IMR-90 (cell line): ENCODE measurements at regions not wholly inside any gene's neighbourhood (a gene's known extent, or its start where the extent isn't known, plus 50 kb on each side); places are given as distances from the start of the nearest gene placed in this dataset.

ENCODE experiments used
- ATAC-seq: fragments of 200-7000 bp; cut with Tn5 transposase; 2 replicates; pipeline ENCODE4 v1.9.1; 2020; ENCODE audit warnings: low read depth, mild to moderate bottlenecking, moderate library complexity
- BruUV-seq: library from RNA; stranded (reverse); fragments of 400-500 nt; replicated peaks from 2 replicates; lab custom pipeline; 2021; lab: Mats Ljungman, UMichigan
- CTCF ChIA-PET: fragments of 300-600 bp; formaldehyde crosslinking; extraction: SDS; loops from one replicate; lab custom pipeline; 2021; ENCODE audit warnings: antibody characterized with exemption; lab: Yijun Ruan, JAX
- POLR2A ChIA-PET: fragments of 300-600 bp; sonication (Branson Sonifier 250); formaldehyde crosslinking; loops from one replicate; lab custom pipeline; 2022; ENCODE audit warnings: antibody characterized with exemption; ENCODE audit not compliant: unreplicated experiment; lab: Charles Lee
- DNase-seq: peaks from one replicate; pipeline ENCODE4 v3.0.0; 2013
- H2AFZ ChIP-seq: replicated peaks from 2 replicates; pipeline ENCODE3; 2013; ENCODE audit warnings: low read length, mild to moderate bottlenecking; ENCODE audit not compliant: poor library complexity
- H2AK5ac ChIP-seq: 2 replicates; pipeline ENCODE4 v1.6.1; 2013; ENCODE audit warnings: low read depth, low read length, inconsistent platforms
- H2AK9ac ChIP-seq: replicated peaks from 2 replicates; pipeline ENCODE3; 2013; ENCODE audit warnings: mild to moderate bottlenecking, low read depth, low read length, moderate library complexity; ENCODE audit not compliant: poor library complexity
- H2BK120ac ChIP-seq: 2 replicates; pipeline ENCODE4 v1.6.1; 2013; ENCODE audit warnings: low read depth, low read length, inconsistent platforms
- H2BK15ac ChIP-seq: 3 replicates; pipeline ENCODE4 v1.6.1; 2013; ENCODE audit warnings: low read depth, low read length, inconsistent platforms
- H2BK20ac ChIP-seq: 2 replicates; pipeline ENCODE4 v1.6.1; 2013; ENCODE audit warnings: low read depth, mild to moderate bottlenecking, inconsistent platforms, low read length, moderate library complexity
- H2BK5ac ChIP-seq: 2 replicates; pipeline ENCODE4 v1.6.1; 2013; ENCODE audit warnings: mild to moderate bottlenecking, low read depth, low read length, inconsistent platforms; ENCODE audit not compliant: poor library complexity, severe bottlenecking
- H3K14ac ChIP-seq: replicated peaks from 2 replicates; pipeline ENCODE4 v1.6.1; 2013; ENCODE audit warnings: low read depth, low read length, inconsistent platforms
- H3K18ac ChIP-seq: 2 replicates; pipeline ENCODE4 v1.6.1; 2013; ENCODE audit warnings: low read depth, low read length, control low read depth
- H3K23ac ChIP-seq: 2 replicates; pipeline ENCODE4 v1.6.1; 2013; ENCODE audit warnings: low read depth, low read length, inconsistent platforms
- H3K27ac ChIP-seq: 2 replicates; pipeline ENCODE4 v1.5.1; 2013; ENCODE audit warnings: mild to moderate bottlenecking, control low read depth, low read length; ENCODE audit not compliant: insufficient read depth
- H3K27me3 ChIP-seq: 2 replicates; pipeline ENCODE4 v1.6.1; 2013; ENCODE audit warnings: low read length; ENCODE audit not compliant: control insufficient read depth, insufficient read depth
- H3K36me3 ChIP-seq: 2 replicates; pipeline ENCODE4 v1.6.1; 2013; ENCODE audit warnings: low read length, mixed read lengths; ENCODE audit not compliant: control insufficient read depth, insufficient read depth
- H3K4ac ChIP-seq: 2 replicates; pipeline ENCODE4 v1.6.1; 2013; ENCODE audit warnings: low read depth, low read length, inconsistent platforms
- H3K4me1 ChIP-seq: 2 replicates; pipeline ENCODE4 v1.6.1; 2013; ENCODE audit warnings: low read length, mixed read lengths; ENCODE audit not compliant: control insufficient read depth, insufficient read depth
- H3K4me2 ChIP-seq: 2 replicates; pipeline ENCODE4 v1.6.1; 2013; ENCODE audit warnings: low read depth, mild to moderate bottlenecking, control low read depth, low read length, moderate library complexity
- H3K4me3 ChIP-seq: 2 replicates; pipeline ENCODE4 v1.5.1; 2013; ENCODE audit warnings: low read depth, mild to moderate bottlenecking, control low read depth, low read length, moderate library complexity; ENCODE audit not compliant: insufficient read depth
- H3K56ac ChIP-seq: 2 replicates; pipeline ENCODE4 v1.6.1; 2013; ENCODE audit warnings: low read length, inconsistent platforms; ENCODE audit not compliant: insufficient read depth; ENCODE audit errors: extremely low read depth
- H3K79me1 ChIP-seq, 2 experiments: 2 replicates each; pipeline ENCODE4 v1.6.1; 2013; ENCODE audit warnings: low read length in 2 of 2, inconsistent platforms in 1 of 2, low read depth in 1 of 2
- H3K9ac ChIP-seq: 2 replicates; pipeline ENCODE4 v1.6.1; 2013; ENCODE audit warnings: low read depth, low read length, control low read depth
- H3K9me1 ChIP-seq: 2 replicates; pipeline ENCODE4 v1.6.1; 2013; ENCODE audit warnings: low read length, inconsistent platforms; ENCODE audit not compliant: insufficient read depth
- H3K9me3 ChIP-seq: 2 replicates; pipeline ENCODE4 v1.6.1; 2013; ENCODE audit warnings: low read length; ENCODE audit not compliant: control insufficient read depth, insufficient read depth
- H4K20me1 ChIP-seq: 2 replicates; pipeline ENCODE4 v1.6.1; 2013; ENCODE audit warnings: low read length, inconsistent platforms; ENCODE audit not compliant: insufficient read depth
- H4K5ac ChIP-seq: 2 replicates; pipeline ENCODE4 v1.6.1; 2013; ENCODE audit warnings: mild to moderate bottlenecking, low read depth, low read length, control low read depth
- H4K8ac ChIP-seq, 2 experiments: 2 replicates each; pipeline ENCODE4 v1.6.1; 2013; ENCODE audit warnings: low read depth in 2 of 2, low read length in 2 of 2, control low read depth in 1 of 2, inconsistent platforms in 1 of 2
- H4K91ac ChIP-seq: 2 replicates; pipeline ENCODE4 v1.6.1; 2013; ENCODE audit warnings: low read depth, low read length, inconsistent platforms; ENCODE audit not compliant: insufficient read depth
- CEBPB ChIP-seq: IDR thresholded peaks from 2 replicates; pipeline ENCODE4 v1.6.1; 2012; ENCODE audit warnings: low read depth, low read length, improper control_type of control experiment
- FOS ChIP-seq: fragments of 150-350 bp; IDR thresholded peaks from 2 replicates; pipeline ENCODE4 v1.6.1; 2016; ENCODE audit warnings: low read depth, low read length
- MAZ ChIP-seq: IDR thresholded peaks from 2 replicates; pipeline ENCODE4 v1.6.1; 2012; ENCODE audit warnings: low read depth, mild to moderate bottlenecking, low read length, improper control_type of control experiment, moderate library complexity, borderline replicate concordance
- MXI1 ChIP-seq: IDR thresholded peaks from 2 replicates; pipeline ENCODE4 v1.6.1; 2012; ENCODE audit warnings: low read depth, mild to moderate bottlenecking, low read length, moderate library complexity, borderline replicate concordance
- POLR2A ChIP-seq: IDR thresholded peaks from 2 replicates; pipeline ENCODE4 v1.6.1; 2012; ENCODE audit warnings: mild to moderate bottlenecking, low read depth, low read length
- RCOR1 ChIP-seq: IDR thresholded peaks from 2 replicates; pipeline ENCODE4 v1.6.1; 2012; ENCODE audit warnings: mild to moderate bottlenecking, low read length, improper control_type of control experiment; ENCODE audit not compliant: insufficient replicate concordance
- RFX5 ChIP-seq: IDR thresholded peaks from 2 replicates; pipeline ENCODE4 v1.8.0; 2012; ENCODE audit warnings: low read depth, mild to moderate bottlenecking, low read length, moderate library complexity
- WGBS, 2 experiments: methylation state at CpG; one replicate each; pipeline versions ENCODE4 v1.1.5 to v1.1.7; 2013; ENCODE audit warnings: missing lambda C conversion rate in 2 of 2; ENCODE audit not compliant: insufficient read length in 1 of 2; ENCODE audit errors: extremely low coverage in 2 of 2; 5-methylcytosine and 5-hydroxymethylcytosine counted together
- dilution Hi-C: fragments of 300-500 bp; cut with HindIII; formaldehyde crosslinking; loops from one replicate; pipeline ENCODE4 v1.14.3; 2018; ENCODE audit warnings: low sequenced_read_pairs; ENCODE audit not compliant: unreplicated experiment
- in situ Hi-C: fragments of 300-500 bp; cut with MboI; formaldehyde crosslinking; loops from 3 replicates; pipeline ENCODE4 v1.14.3; 2019; ENCODE audit warnings: low sequenced_read_pairs, inconsistent platforms, mixed read lengths
- intact Hi-C: fragments of 100-400 bp; cut with micrococcal nuclease; formaldehyde crosslinking; loops from 2 replicates; pipeline ENCODE4 v1.10.0; 2022
- TF ChIP-seq, protein P1 (sequence below): fragments of 150-350 bp; IDR thresholded peaks from 2 replicates; pipeline ENCODE4 v1.6.1; 2017; ENCODE audit warnings: mild to moderate bottlenecking, antibody characterized with exemption, low read length, low read depth
- TF ChIP-seq, protein P2 (sequence below): conservative IDR thresholded peaks from 2 replicates; pipeline ENCODE4 v1.5.1; 2012; ENCODE audit warnings: mild to moderate bottlenecking, low read depth, low read length, improper control_type of control experiment
- TF ChIP-seq, protein P3 (sequence below): fragments of 150-350 bp; IDR thresholded peaks from 2 replicates; pipeline ENCODE4 v1.6.1; 2016; ENCODE audit warnings: low read depth, mild to moderate bottlenecking, low read length, moderate library complexity, borderline replicate concordance

DNA sequence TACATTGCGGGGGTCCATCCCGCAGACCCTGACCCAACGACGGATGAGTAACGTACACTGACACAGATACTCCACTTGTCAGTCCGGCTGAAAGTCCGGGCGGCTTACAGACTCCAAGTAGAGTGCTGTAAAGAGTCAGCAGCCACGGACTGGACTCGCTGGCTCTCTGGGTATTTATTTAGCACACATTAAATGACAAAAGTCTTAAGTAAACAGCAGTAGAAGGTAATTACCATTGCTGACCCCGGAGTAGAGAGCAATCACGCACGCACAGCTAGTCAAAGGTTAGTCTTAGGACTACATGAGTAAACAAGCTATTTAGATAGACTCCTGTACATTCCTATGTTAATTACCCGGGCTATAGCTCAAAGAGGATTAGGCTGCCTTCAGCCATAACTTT, 780.9 kb downstream of the RPS29 start:
- Histone ChIP-seq H3K23ac (no peak overlapping the region), H2BK15ac (no peak overlapping the region), H3K4me3 (no peak overlapping the region), H3K4ac (no peak overlapping the region), H2AK9ac (no peak overlapping the region), H2BK120ac (no peak overlapping the region), H4K8ac (no peak overlapping the region), H3K9me3 (no peaks in the 10 kb centered on the region), H3K9me1 (no peaks in the 10 kb centered on the region), H4K5ac (no peak overlapping the region), H3K56ac (no peak overlapping the region), H2BK20ac (no peak overlapping the region), H2AK5ac (no peak overlapping the region), H3K18ac (no peak overlapping the region), H3K4me1 (no peaks in the 10 kb centered on the region), H3K27me3 (no peaks in the 10 kb centered on the region), H4K20me1 (no peaks in the 10 kb centered on the region), H3K79me1 (no peaks in the 10 kb centered on the region), H2AFZ (no peak overlapping the region), H2BK5ac (no peak overlapping the region), H4K91ac (no peak overlapping the region), H3K4me2 (no peak overlapping the region), H3K9ac (no peak overlapping the region), H3K36me3 (no peaks in the 10 kb centered on the region), H3K14ac (no peak overlapping the region), H3K27ac (no peak overlapping the region)
- DNase-seq, result no peak
- BruUV-seq, result no TSS peak
- ChIA-PET POLR2A (no interaction called here), CTCF (interaction anchor here (0.6 kb wide), 1 partner anchor 43 kb away, joined by 3 read pairs; no protein-coding TSS in a partner anchor)
- no peak for ATAC-seq
- intact Hi-C loops (no loop called here), dilution Hi-C loops (no loop called here), in situ Hi-C loops (no loop called here)
- WGBS, 2 experiments, result 77% methylated on average over 6 of the region's 14 CpGs; no CpG with 5 or more reads in 1 of the 2 experiments
- TF ChIP-seq, protein P1, sequence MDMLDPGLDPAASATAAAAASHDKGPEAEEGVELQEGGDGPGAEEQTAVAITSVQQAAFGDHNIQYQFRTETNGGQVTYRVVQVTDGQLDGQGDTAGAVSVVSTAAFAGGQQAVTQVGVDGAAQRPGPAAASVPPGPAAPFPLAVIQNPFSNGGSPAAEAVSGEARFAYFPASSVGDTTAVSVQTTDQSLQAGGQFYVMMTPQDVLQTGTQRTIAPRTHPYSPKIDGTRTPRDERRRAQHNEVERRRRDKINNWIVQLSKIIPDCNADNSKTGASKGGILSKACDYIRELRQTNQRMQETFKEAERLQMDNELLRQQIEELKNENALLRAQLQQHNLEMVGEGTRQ, result no peak
- TF ChIP-seq RFX5 (no peak), MAZ (no peak), POLR2A (no peak), FOS (no peak), CEBPB (no peak), RCOR1 (no peak), MXI1 (no peak)
- TF ChIP-seq, protein P2, sequence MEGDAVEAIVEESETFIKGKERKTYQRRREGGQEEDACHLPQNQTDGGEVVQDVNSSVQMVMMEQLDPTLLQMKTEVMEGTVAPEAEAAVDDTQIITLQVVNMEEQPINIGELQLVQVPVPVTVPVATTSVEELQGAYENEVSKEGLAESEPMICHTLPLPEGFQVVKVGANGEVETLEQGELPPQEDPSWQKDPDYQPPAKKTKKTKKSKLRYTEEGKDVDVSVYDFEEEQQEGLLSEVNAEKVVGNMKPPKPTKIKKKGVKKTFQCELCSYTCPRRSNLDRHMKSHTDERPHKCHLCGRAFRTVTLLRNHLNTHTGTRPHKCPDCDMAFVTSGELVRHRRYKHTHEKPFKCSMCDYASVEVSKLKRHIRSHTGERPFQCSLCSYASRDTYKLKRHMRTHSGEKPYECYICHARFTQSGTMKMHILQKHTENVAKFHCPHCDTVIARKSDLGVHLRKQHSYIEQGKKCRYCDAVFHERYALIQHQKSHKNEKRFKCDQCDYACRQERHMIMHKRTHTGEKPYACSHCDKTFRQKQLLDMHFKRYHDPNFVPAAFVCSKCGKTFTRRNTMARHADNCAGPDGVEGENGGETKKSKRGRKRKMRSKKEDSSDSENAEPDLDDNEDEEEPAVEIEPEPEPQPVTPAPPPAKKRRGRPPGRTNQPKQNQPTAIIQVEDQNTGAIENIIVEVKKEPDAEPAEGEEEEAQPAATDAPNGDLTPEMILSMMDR, result no peak
- TF ChIP-seq, protein P3, sequence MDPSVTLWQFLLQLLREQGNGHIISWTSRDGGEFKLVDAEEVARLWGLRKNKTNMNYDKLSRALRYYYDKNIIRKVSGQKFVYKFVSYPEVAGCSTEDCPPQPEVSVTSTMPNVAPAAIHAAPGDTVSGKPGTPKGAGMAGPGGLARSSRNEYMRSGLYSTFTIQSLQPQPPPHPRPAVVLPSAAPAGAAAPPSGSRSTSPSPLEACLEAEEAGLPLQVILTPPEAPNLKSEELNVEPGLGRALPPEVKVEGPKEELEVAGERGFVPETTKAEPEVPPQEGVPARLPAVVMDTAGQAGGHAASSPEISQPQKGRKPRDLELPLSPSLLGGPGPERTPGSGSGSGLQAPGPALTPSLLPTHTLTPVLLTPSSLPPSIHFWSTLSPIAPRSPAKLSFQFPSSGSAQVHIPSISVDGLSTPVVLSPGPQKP, result no peak
